Small intestine (tissue), 7 donors: ENCODE measurements at regions not wholly inside any gene's neighbourhood (a gene's known extent, or its start where the extent isn't known, plus 50 kb on each side); places are given as distances from the start of the nearest gene placed in this dataset.
"Not testable (repeated sequence)": the region's sequence is repeated elsewhere in the genome, so short reads cannot be mapped to it uniquely, and the experiment has no call there.

ENCODE experiments used
- DNase-seq, 2 donors: peaks; one replicate each; pipeline versions ENCODE4 v3.0.0 to v3.0.0-alpha.2; 2013
- FAIRE-seq: peaks from 2 replicates; lab custom pipeline; 2012; peaks lifted over from hg19 to GRCh38; lab: Jason Lieb, UNC
- H3K27ac ChIP-seq, 3 donors: one replicate each; pipeline ENCODE4 v1.5.1; 2013; ENCODE audit warnings: low read length in 2 of 3, mild to moderate bottlenecking in 2 of 3, control low read depth in 1 of 3, inconsistent platforms in 1 of 3, low read depth in 1 of 3, moderate library complexity in 1 of 3
- H3K27me3 ChIP-seq, 3 donors: one replicate each; pipeline ENCODE4 v1.6.1; 2013; ENCODE audit warnings: low read length in 3 of 3, inconsistent platforms in 1 of 3; ENCODE audit not compliant: control insufficient read depth in 3 of 3, insufficient read depth in 3 of 3
- H3K36me3 ChIP-seq, 3 donors: one replicate each; pipeline ENCODE4 v1.6.1; 2013; ENCODE audit warnings: low read length in 3 of 3, inconsistent platforms in 1 of 3, low read depth in 1 of 3, mild to moderate bottlenecking in 1 of 3, moderate library complexity in 1 of 3; ENCODE audit not compliant: control insufficient read depth in 3 of 3, insufficient read depth in 2 of 3
- H3K4me1 ChIP-seq, 3 donors: one replicate each; pipeline ENCODE4 v1.6.1; 2013; ENCODE audit warnings: low read length in 2 of 3, inconsistent platforms in 1 of 3, low read depth in 1 of 3, mild to moderate bottlenecking in 1 of 3, moderate library complexity in 1 of 3; ENCODE audit not compliant: control insufficient read depth in 3 of 3, insufficient read depth in 2 of 3
- H3K4me3 ChIP-seq, 3 donors: one replicate each; pipeline ENCODE4 v1.5.1; 2013; ENCODE audit warnings: low read length in 3 of 3, control low read depth in 1 of 3, inconsistent platforms in 1 of 3, low read depth in 1 of 3, mild to moderate bottlenecking in 1 of 3, moderate library complexity in 1 of 3
- H3K9me3 ChIP-seq, 2 donors: one replicate each; pipeline ENCODE4 v1.6.1; 2013; ENCODE audit warnings: low read depth in 1 of 2, low read length in 1 of 2; ENCODE audit not compliant: control insufficient read depth in 2 of 2, insufficient read depth in 1 of 2
- WGBS, 3 donors: extraction: QIAGEN DNeasy Blood & Tissue Kit; methylation state at CpG; one replicate each; pipeline ENCODE4 v1.1.7; 2013; 5-methylcytosine and 5-hydroxymethylcytosine counted together
- donor health status: healthy with polysubstance abuse.
- donor health status: control.
- donor health status: control.
- donor health status: Bipolar disorder and iron deficiency.
- donor health status: healthy.

DNA sequence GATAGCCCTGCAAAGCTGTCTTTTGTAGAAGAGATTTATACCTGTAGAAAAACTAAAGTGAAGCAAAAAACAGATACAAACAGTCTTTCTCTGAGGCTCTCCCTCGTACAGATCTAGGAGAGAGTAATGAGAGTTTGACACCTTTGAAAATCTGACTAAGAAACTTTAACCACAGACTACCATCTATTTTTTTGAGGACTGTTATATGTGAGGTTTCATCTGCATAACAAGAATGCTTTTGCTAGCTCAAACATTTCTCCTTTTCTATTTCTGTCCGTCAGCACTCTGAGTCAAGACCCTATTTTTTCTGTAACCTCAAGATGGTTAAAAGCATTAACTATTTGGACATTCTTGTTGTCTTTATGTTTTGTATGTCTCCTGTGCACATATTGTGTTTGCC, 193.0 kb downstream of the BTBD3 start:
- H3K36me3 ChIP-seq: no peaks in the 10 kb centered on the region
- no peak for DNase-seq
- 43 to 69% (median 60%) methylated on average over 2 of the region's 2 CpGs for WGBS, 3 donors
- H3K4me1 ChIP-seq: peaks cover 0 to 2% (median 0%) of the 10 kb centered on the region in 3 donors
- H3K27me3 ChIP-seq: no peaks in the 10 kb centered on the region
- H3K4me3 ChIP-seq: no peak overlapping the region
- H3K9me3 ChIP-seq: no peaks in the 10 kb centered on the region
- no peak for FAIRE-seq
- H3K27ac ChIP-seq: no peak overlapping the region

DNA sequence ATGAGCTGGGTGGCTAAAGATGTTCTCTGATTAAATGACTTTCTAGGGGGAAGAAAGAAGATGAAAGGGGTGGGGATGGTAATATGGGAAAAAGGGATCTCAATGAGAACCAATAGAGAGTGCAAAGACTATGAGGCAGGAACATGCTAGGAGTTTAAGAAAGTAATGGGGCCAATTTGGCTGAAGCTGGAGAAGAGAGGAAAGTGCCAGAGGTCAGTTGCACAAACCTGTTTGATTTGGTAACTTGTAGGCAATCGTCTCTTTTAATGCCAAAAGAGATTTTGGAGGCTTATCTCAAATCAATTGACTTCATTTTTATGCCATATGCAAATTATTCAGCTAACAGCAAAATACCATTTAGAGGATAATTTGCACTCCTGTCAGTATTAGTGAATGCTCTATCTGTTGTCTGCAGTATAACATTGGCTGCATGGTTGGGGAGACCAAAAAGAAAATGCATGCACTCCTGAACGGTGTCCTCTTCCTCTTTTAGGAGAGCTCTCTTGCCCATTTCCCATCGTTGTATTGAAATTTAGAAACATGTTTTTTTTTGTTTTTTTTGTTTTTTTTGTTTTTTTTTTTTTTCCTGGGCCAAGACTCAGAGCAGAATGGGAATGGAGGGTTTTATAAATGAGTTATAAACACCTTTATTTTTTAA, 193.9 kb downstream of the BTBD3 start:
- H3K36me3 ChIP-seq: no peaks in the 10 kb centered on the region
- FAIRE-seq (no peak), DNase-seq (no peak)
- no peak overlapping the region for H3K4me3 ChIP-seq
- 52 to 62% (median 56%) methylated on average over 3 of the region's 3 CpGs for WGBS, 3 donors
- peaks cover 0 to 2% (median 0%) of the 10 kb centered on the region in 3 donors for H3K4me1 ChIP-seq
- no peaks in the 10 kb centered on the region for H3K9me3 ChIP-seq
- H3K27me3 ChIP-seq: no peaks in the 10 kb centered on the region
- H3K27ac ChIP-seq: no peak overlapping the region

DNA sequence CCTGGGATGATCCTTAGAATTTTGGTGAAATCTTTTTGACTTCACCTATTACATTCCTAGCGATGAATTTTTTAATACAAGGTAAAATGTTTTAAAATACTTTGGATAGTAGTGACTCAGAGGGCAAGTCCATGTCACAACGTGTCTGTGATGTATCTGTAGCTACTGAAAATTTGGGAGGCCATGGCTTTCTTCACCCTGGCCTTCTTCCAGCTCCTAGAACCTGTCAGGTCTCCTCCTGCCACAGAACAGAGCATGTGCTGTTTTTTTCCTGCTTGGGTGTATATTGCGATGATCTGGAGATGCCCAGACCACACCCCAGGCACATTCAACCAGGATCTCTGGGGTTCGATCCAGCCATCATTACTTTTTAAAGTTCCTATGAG, 194.4 kb downstream of the BTBD3 start:
- WGBS, 3 donors: 82 to 92% (median 86%) methylated on average over 4 of the region's 4 CpGs
- peaks cover 0 to 2% (median 0%) of the 10 kb centered on the region in 3 donors for H3K4me1 ChIP-seq
- no peaks in the 10 kb centered on the region for H3K36me3 ChIP-seq
- no peak overlapping the region for H3K27ac ChIP-seq
- no peak for FAIRE-seq
- no peak overlapping the region for H3K4me3 ChIP-seq
- H3K27me3 ChIP-seq: no peaks in the 10 kb centered on the region
- no peak for DNase-seq
- H3K9me3 ChIP-seq: no peaks in the 10 kb centered on the region

DNA sequence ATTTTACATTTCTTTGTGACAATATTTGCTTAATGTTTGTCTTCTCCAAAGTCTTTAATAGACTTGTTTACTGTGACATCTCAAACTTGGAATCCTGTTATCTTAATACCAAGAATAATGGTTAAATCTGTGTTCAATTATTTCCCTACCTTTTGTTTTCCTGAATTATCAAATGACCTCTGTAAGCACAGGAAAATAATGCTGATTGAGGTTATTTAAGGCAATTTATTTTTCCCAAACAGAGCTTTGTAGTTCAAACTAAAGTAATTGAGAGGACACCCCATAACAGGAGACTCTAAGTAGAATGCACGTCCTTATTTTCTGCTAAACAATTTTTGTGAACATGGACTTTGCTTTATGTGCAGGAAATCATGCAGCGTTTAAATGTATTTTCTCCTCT, 195.0 kb downstream of the BTBD3 start:
- H3K27ac ChIP-seq: no peak overlapping the region
- DNase-seq: no peak
- H3K4me1 ChIP-seq: peaks cover 0 to 2% (median 0%) of the 10 kb centered on the region in 3 donors
- H3K9me3 ChIP-seq: no peaks in the 10 kb centered on the region
- H3K4me3 ChIP-seq: no peak overlapping the region
- H3K27me3 ChIP-seq: no peaks in the 10 kb centered on the region
- H3K36me3 ChIP-seq: no peaks in the 10 kb centered on the region
- WGBS, 3 donors: 46 to 82% (median 47%) methylated on average over 2 of the region's 2 CpGs
- FAIRE-seq: no peak

DNA sequence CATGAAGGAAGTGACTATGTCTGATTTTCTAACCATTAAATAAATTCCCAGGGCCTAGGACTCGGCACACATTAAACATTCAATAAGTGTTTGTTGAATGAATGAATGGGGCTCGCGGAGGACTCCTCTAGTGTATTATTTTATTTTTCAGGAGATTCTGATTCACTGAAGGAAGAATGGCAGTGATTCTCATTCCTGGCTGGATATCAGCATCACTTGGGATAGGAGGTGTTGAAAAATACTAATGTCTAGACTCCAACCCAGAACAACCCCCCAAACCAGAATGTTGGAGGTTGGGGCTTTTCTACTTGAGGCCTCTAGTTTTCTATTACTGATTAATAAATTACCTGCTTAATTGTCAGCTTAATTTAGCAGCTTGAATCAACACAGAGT, 195.4 kb downstream of the BTBD3 start:
- DNase-seq (no peak), FAIRE-seq (no peak)
- 74 to 91% (median 79%) methylated on average over 3 of the region's 3 CpGs for WGBS, 3 donors
- H3K4me1 ChIP-seq: peaks cover 0 to 2% (median 0%) of the 10 kb centered on the region in 3 donors
- H3K27me3 ChIP-seq: no peaks in the 10 kb centered on the region
- no peaks in the 10 kb centered on the region for H3K9me3 ChIP-seq
- peak overlapping the region in 1 of 3 donors; percentile 54 for H3K27ac ChIP-seq
- no peaks in the 10 kb centered on the region for H3K36me3 ChIP-seq
- no peak overlapping the region for H3K4me3 ChIP-seq

DNA sequence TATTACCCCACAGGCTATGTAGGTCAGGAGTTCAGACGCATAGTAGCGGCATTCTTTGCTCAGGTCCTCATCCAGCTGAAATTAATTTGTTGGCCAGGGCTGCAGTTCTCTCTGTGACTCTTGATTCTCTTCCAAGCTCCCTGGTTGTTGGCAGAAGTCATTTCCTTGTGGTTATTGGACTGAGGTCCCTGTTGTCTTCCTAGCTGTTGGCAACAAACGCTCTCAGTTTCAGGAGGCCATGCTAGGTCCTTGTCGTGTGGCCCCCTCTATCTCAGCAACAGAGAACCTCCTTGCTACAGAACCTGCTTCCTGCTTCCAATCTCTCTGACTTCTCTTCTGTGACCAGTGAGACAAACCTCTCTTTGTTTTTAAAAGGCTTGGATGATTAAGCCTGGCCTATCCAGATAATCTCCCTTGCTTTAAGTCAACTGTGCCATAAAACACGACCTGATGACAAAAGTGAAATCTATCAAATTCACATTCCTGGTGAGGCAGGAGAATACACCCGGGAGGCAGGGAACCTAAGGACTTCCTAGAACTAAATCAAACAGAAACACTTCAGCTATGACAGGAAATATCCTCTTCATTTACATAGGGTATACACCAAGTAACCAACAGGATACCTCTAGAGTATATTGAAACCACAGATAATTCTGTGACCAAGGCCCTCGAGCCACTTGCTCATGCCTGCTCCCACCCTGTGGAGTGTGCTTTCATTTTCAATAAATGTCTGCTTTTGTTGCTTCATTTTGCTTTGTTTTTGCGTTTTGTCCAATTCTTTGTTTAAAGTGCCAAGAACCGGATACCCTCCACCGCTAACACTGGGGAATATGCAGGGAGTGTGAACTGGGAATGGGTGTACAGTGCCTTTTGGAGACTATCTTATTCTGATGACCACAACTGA, 196.0 kb downstream of the BTBD3 start:
- DNase-seq (peak in 1 of 2 donors; percentile 55), FAIRE-seq (no peak)
- H3K9me3 ChIP-seq: no peaks in the 10 kb centered on the region
- no peak overlapping the region for H3K4me3 ChIP-seq
- peaks cover 0 to 2% (median 0%) of the 10 kb centered on the region in 3 donors for H3K4me1 ChIP-seq
- WGBS, 3 donors: 32 to 40% (median 33%) methylated on average over 10 of the region's 10 CpGs
- peak overlapping the region in 1 of 3 donors; percentile 54 for H3K27ac ChIP-seq
- H3K27me3 ChIP-seq: no peaks in the 10 kb centered on the region
- no peaks in the 10 kb centered on the region for H3K36me3 ChIP-seq

DNA sequence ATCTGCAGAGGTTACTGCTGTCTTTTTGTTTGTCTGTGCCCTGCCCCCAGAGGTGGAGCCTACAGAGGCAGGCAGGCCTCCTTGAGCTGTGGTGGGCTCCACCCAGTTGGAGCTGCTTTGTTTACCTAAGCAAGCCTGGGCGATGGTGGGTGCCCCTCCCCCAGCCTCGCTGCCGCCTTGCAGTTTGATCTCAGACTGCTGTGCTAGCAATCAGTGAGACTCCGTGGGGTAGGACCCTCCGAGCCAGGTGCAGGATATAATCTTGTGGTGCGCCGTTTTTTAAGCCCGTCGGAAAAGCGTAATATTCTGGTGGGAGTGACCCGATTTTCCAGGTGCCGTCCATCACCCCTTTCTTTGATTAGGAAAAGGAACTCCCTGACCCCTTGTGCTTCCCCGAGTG, 211.4 kb downstream of the BTBD3 start:
- not testable (repeated sequence) for DNase-seq, FAIRE-seq, H3K36me3 ChIP-seq, H3K9me3 ChIP-seq, H3K4me1 ChIP-seq, H3K4me3 ChIP-seq, H3K27ac ChIP-seq, H3K27me3 ChIP-seq
- 63 to 74% (median 70%) methylated on average over 13 of the region's 13 CpGs for WGBS, 3 donors

DNA sequence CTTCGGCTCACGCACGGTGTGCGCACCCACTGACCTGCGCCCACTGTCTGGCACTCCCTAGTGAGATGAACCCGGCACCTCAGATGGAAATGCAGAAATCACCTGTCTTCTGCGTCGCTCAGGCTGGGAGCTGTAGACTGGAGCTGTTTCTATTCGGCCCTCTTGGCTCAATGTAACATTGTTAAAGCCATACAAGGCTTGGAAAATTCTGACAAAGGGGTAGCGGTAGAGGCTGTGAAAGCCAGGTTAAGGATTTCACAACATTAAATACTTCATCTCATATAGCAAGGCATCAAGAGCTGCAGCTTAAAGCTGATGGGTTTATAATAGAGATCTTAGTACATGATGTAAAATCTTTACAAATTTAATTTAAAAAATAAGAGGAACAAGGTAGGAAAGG, 211.8 kb downstream of the BTBD3 start:
- not testable (repeated sequence) for H3K4me3 ChIP-seq, FAIRE-seq, H3K36me3 ChIP-seq, H3K27me3 ChIP-seq, DNase-seq, H3K9me3 ChIP-seq, H3K27ac ChIP-seq, H3K4me1 ChIP-seq
- WGBS, 3 donors: 79 to 85% (median 83%) methylated on average over 10 of the region's 10 CpGs
